GM12874 (cell line): ENCODE measurements at regions not wholly inside any gene's neighbourhood (a gene's known extent, or its start where the extent isn't known, plus 50 kb on each side); places are given as distances from the start of the nearest gene placed in this dataset.

Source experiments
- TF ChIP-seq, protein P1 (sequence below): IDR thresholded peaks from 2 replicates; pipeline ENCODE4 v1.5.1; 2011; ENCODE audit warnings: low read depth, mild to moderate bottlenecking, control low read depth, low read length, moderate library complexity; ENCODE audit not compliant: insufficient read depth

DNA sequence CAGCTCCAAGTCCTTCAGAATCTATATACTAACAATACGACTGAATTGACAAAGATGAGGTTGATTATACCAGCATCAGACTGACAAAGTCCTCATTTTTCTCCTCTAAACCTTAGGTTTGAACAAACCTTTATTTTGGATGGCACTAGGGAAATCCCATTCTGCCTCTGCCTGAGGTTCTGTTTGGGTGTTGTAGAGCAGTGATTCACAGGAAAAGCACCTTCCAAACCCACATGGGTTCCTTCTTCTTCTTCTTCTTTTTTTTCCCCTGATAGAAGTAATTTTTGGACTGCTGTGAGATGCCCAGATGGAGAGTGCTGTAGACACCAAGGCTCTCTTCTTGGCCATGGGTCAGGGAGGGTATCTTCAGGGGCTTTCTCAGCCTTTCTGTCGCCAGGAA lies 164.9 kb upstream of the PAPPA start:
- TF ChIP-seq, protein P1, sequence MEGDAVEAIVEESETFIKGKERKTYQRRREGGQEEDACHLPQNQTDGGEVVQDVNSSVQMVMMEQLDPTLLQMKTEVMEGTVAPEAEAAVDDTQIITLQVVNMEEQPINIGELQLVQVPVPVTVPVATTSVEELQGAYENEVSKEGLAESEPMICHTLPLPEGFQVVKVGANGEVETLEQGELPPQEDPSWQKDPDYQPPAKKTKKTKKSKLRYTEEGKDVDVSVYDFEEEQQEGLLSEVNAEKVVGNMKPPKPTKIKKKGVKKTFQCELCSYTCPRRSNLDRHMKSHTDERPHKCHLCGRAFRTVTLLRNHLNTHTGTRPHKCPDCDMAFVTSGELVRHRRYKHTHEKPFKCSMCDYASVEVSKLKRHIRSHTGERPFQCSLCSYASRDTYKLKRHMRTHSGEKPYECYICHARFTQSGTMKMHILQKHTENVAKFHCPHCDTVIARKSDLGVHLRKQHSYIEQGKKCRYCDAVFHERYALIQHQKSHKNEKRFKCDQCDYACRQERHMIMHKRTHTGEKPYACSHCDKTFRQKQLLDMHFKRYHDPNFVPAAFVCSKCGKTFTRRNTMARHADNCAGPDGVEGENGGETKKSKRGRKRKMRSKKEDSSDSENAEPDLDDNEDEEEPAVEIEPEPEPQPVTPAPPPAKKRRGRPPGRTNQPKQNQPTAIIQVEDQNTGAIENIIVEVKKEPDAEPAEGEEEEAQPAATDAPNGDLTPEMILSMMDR, result no peak

GRCh38 chr9:115989831-115990230 lies 163.8 kb upstream of the PAPPA start:
- TF ChIP-seq, protein P1, result no peak

DNA sequence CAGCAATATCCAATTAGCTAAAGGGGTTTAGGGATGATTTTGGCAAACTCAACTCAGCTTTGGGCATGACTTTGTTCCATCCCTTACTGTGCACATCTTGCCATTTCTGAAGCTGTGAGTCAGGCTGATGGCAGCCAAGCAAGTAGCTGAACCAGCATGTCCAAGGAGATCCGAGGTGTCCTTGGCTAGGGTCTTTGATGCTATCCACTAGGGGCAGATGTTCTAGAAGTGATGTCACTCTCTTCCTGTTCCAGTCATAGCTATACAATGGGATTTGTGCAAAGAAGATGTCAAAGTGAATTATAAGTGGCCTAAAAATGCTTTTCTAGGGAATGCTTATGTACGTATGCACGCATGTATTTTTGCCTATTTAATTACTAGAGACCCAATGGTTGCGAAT lies 160.8 kb upstream of the PAPPA start:
- TF ChIP-seq, protein P1, result no peak

- TF ChIP-seq, protein P1, result no peak
These were observed 155.7 kb upstream of the PAPPA start for GRCh38 chr9:115997923-115998322.

- TF ChIP-seq, protein P1, result no peak
These were observed 154.9 kb upstream of the PAPPA start for GRCh38 chr9:115998666-115999065.

DNA sequence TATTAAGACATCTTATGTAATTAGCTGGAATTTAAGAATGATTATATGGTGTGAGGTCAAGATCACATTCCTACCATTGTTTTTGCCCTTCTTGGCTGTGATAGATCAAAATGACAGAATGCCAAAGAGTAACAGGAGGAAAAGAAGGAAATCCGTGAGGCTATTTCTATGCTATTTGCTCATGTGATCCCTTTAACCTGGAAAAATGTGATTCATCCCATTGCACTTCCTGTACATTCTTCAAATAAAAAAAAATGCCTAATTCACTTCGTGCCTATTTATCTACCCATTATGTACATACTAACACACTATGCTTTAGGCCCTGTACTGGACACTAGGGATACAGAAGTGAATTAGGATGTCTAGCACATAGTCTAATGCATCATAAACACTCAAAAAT lies 154.1 kb upstream of the PAPPA start:
- TF ChIP-seq, protein P1, result no peak

GRCh38 chr9:116000748-116001329 lies 152.8 kb upstream of the PAPPA start:
- TF ChIP-seq, protein P1, result 0 out of 2 replicates have a peak, but pooled peaks have one; percentile 34
